Omental fat pad (tissue), 3 donors: ENCODE measurements at regions not wholly inside any gene's neighbourhood (a gene's known extent, or its start where the extent isn't known, plus 50 kb on each side); places are given as distances from the start of the nearest gene placed in this dataset.

Experiments
- ATAC-seq: fragments of 150-250 bp; one replicate; pipeline ENCODE4 v1.9.1; 2016; ENCODE audit warnings: mild to moderate bottlenecking, moderate library complexity; ENCODE audit not compliant: low FRiP score
- DNase-seq: peaks from one replicate; pipeline ENCODE4 v3.0.0-alpha.2; 2019; ENCODE audit warnings: low spot score
- TF ChIP-seq, protein P1 (sequence below), 3 donors: fragments of 450-650 bp; IDR thresholded peaks; one replicate each; pipeline ENCODE4 v1.5.1; 2016 to 2017; ENCODE audit warnings: antibody characterized with exemption in 3 of 3, mild to moderate bottlenecking in 3 of 3, moderate library complexity in 2 of 3

DNA sequence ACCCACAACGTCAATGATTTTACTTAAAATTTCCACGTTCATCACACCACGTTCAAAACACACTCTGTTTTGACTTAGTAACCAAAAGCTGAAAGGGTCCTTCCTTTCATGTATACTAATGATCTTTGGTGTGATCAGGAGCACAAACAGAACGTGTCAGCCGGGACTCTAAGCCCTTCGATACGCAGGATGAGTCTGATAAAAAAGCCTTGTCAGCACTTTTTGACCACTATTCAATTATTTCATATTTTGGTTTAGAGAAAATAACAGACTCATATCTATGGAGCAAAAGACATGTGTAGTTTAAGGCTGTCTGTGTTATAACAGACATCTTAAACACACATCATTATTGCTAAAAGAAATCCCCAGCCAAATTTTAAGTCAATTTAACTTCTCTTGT is 345.3 kb downstream of the ZNF516 start:
- ATAC-seq: no peak

DNA sequence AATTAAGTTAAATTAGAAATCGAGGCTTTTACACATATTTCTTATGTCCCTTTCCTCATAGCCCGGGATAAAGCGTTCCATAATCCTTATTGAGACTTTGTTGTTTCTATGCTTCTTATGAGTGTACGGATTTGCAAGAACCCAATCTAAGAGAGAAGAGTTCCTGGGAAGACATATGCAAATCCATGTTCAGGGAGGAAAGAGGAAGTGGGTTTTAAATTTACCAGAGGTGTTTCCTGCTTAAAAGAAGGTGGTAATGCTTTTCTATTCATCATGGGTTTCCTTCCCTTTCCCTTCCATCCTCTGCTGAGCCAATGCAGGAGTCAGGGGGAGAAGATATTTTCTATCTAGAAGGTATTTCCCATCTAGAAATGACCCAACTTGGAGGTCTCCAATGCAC is 345.8 kb downstream of the ZNF516 start:
- DNase-seq: no peak
- TF ChIP-seq, protein P1, sequence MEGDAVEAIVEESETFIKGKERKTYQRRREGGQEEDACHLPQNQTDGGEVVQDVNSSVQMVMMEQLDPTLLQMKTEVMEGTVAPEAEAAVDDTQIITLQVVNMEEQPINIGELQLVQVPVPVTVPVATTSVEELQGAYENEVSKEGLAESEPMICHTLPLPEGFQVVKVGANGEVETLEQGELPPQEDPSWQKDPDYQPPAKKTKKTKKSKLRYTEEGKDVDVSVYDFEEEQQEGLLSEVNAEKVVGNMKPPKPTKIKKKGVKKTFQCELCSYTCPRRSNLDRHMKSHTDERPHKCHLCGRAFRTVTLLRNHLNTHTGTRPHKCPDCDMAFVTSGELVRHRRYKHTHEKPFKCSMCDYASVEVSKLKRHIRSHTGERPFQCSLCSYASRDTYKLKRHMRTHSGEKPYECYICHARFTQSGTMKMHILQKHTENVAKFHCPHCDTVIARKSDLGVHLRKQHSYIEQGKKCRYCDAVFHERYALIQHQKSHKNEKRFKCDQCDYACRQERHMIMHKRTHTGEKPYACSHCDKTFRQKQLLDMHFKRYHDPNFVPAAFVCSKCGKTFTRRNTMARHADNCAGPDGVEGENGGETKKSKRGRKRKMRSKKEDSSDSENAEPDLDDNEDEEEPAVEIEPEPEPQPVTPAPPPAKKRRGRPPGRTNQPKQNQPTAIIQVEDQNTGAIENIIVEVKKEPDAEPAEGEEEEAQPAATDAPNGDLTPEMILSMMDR (IDR thresholded peaks at IDR 0.05): no peak
- ATAC-seq: no peak

More for the DNA sequence above, 345.3 kb downstream of the ZNF516 start:
- TF ChIP-seq, protein P1 (IDR thresholded peaks at IDR 0.05): no peak
- DNase-seq: no peak

DNA sequence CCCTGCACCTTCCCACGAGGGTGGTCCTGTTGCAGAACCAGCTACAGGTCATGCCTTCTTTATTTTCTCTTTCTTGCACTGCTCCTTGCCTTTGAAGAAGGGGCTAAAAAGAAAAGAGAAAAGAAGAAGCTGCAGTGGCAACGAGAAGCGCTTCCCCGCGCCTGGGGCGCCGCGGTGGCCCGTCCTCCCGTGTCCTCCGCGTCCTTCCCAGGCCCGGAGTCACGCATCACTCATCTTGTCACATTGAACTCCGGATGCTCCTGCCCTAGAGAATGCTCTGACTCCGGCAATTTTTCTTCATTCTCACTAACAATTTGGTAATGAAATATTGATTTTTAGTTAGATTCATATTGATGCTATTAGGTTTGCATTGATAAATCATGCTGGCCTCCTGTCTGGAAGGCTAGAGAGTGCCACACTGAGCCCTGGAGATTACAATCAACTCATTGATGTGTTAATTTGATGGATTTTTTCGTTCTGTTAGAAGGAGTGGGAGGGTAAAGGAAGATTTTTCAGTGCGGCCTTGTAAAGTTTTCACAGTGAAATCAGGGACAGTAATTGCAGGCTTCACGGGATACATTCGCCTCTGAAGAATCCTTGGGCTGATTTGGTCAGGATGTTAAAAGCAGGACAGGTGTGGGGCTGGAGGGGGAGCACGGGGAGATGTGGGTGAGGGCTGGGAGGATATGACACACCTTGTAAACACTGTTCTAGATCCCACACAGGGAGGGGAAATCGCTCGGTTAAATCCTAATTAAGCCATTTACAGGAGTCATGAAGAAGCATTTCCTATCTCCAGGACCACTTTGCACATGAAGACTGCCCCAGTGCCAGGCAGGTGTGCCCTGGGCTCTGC is 349.3 kb downstream of the ZNF516 start:
- TF ChIP-seq, protein P1 (IDR thresholded peaks at IDR 0.05): no peak
- ATAC-seq: no peak
- no peak for DNase-seq

DNA sequence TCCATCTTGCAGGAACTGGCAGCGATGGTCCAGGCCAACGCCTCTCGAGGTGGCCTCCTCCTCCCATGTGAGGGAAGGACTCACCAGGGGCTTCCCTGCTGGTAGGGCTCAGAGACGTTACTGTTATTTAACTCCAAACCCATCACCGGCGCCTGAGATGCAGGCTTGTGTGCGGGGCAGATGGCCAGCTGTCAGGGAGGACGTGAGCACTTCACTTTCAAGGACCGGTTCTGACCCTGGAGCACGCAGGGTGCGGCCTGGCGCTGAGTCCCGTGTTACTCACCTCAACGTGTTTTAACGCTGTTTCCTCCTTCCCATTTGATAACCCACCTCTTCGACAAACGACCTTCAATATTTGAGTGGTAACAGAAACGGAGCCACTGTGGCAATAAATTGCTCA is 350.2 kb downstream of the ZNF516 start:
- no peak for DNase-seq
- ATAC-seq: no peak
- TF ChIP-seq, protein P1 (IDR thresholded peaks at IDR 0.05): no peak

DNA sequence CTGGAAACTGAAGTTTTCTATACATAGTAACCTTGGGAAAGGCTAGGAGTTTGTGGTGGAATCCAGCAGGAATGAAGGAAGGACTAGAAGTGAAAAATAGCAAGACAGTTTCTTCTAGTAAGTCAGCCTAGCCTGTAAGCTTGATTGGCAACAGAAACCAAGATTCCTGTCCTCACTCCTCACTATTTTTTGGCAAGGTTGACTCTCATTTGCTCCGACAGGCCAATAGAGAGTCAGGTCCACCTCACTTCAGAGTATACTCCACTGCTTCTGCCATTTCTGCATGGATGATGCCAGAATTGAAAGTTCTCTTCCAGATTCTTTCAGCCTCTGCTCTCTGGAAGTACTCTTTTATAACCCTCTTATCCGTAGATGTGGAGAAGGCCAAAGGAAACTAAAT is 352.4 kb downstream of the ZNF516 start:
- ATAC-seq (no peak), DNase-seq (no peak)
- TF ChIP-seq, protein P1 (IDR thresholded peaks at IDR 0.05): no peak

DNA sequence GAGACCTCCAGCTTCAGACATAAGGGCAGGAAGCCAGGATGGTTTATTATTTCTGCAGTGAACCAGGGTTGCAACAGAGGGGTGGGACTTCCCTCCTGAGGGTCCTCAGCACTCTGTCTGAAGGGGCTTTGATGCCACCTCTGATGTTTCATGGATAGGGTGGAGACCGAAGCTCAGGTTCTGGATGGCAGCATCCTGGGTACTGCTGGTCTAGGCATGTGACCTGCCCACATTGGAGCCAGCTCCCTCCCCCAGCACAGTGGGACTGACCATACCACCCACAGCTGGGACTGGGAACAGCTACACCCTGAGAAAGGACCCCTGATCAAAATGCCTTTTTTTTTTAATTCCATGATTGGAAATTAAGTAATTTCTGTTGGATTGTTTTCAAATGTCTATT is 355.2 kb downstream of the ZNF516 start:
- DNase-seq (no peak), ATAC-seq (no peak)
- TF ChIP-seq, protein P1 (IDR thresholded peaks at IDR 0.05): no peak

DNA sequence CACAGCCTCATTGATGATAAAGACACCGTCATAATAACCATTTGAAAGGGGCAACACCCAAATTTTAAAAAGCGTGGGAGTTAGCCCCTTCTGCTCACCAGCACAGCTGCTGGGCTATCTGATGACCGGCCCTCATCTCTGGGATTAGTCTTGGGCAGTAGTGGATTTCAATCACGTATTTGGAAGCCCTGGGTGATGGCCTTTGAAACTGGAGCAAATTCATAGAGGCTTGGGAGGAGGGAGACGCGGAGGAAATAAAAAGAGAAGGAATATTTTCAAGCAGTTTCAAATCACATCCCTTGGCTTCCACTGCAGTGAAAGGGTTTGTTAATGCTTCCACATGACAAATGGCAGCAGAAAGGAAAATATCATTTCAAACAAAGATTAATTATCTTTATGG is 357.8 kb downstream of the ZNF516 start:
- ATAC-seq: no peak
- TF ChIP-seq, protein P1 (IDR thresholded peaks at IDR 0.05): no peak
- no peak for DNase-seq
